Gastroesophageal sphincter (tissue), 4 donors: ENCODE measurements at regions not wholly inside any gene's neighbourhood (a gene's known extent, or its start where the extent isn't known, plus 50 kb on each side); places are given as distances from the start of the nearest gene placed in this dataset.

Experiments
- ATAC-seq: fragments of 150-250 bp; one replicate; pipeline ENCODE4 v1.9.1; 2016; ENCODE audit warnings: mild to moderate bottlenecking, moderate library complexity
- H3K27ac ChIP-seq, 4 donors: fragments of 200-600 bp; sonication (generic) in 3 of 4; 1 replicate in 3 of 4; 2 replicates in 1 of 4; pipeline ENCODE4 v1.5.1; 2016 to 2019
- H3K27me3 ChIP-seq: fragments of 200-600 bp; sonication (generic); one replicate; pipeline ENCODE4 v1.5.1; 2019
- H3K36me3 ChIP-seq, 2 donors: fragments of 200-600 bp; sonication (generic); one replicate each; pipeline ENCODE4 v1.5.1; 2019; ENCODE audit warnings: control low read depth in 1 of 2
- H3K4me1 ChIP-seq, 3 donors: fragments of 200-600 bp; sonication (generic); 1 replicate in 2 of 3; 2 replicates in 1 of 3; pipeline ENCODE4 v1.5.1; 2016 to 2019; ENCODE audit warnings: control low read depth in 2 of 3
- H3K4me3 ChIP-seq, 2 donors: fragments of 200-600 bp; sonication (generic); one replicate each; pipeline ENCODE4 v1.5.1; 2019; ENCODE audit warnings: mild to moderate bottlenecking in 1 of 2, moderate library complexity in 1 of 2
- H3K9me3 ChIP-seq, 3 donors: fragments of 200-600 bp; sonication (generic); one replicate each; pipeline ENCODE4 v1.5.1; 2017 to 2019; ENCODE audit warnings: control low read depth in 2 of 3
- CTCF ChIP-seq, 4 experiments: fragments of 200-600 bp in 2 of 4; fragments of 450-650 bp in 2 of 4; sonication (generic) in 1 of 4; IDR thresholded peaks; one replicate each; pipeline ENCODE4 v1.5.1; 2017 to 2019; ENCODE audit warnings: antibody characterized with exemption in 4 of 4, mild to moderate bottlenecking in 2 of 4, moderate library complexity in 2 of 4
- EP300 ChIP-seq: sonication (generic); formaldehyde crosslinking; IDR thresholded peaks from one replicate; pipeline ENCODE4 v1.6.1; 2017; ENCODE audit warnings: antibody characterized with exemption, mild to moderate bottlenecking
- POLR2A ChIP-seq, 2 donors: fragments of 450-650 bp; IDR thresholded peaks; one replicate each; pipeline ENCODE4 v1.6.1; 2017; ENCODE audit warnings: antibody characterized with exemption in 2 of 2, mild to moderate bottlenecking in 2 of 2, moderate library complexity in 1 of 2
- POLR2AphosphoS5 ChIP-seq: sonication (generic); formaldehyde crosslinking; IDR thresholded peaks from one replicate; pipeline ENCODE4 v1.6.1; 2017; ENCODE audit warnings: antibody characterized with exemption
- WGBS, 2 donors: methylation state at CpG; one replicate each; pipeline ENCODE4 v1.1.5; 2018; ENCODE audit warnings: low coverage in 1 of 2; 5-methylcytosine and 5-hydroxymethylcytosine counted together

- no peak for ATAC-seq
- Histone ChIP-seq H3K4me1 (peaks cover 0 to 6% (median 3%) of the 10 kb centered on the region in 3 donors), H3K27me3 (no peaks in the 10 kb centered on the region), H3K9me3 (peaks cover 0 to 12% (median 0%) of the 10 kb centered on the region in 3 donors), H3K36me3 (no peaks in the 10 kb centered on the region), H3K27ac (no peak overlapping the region), H3K4me3 (no peak overlapping the region)
- WGBS, 2 donors: 100% methylated on average over 1 of the region's 1 CpG
- no peak for TF ChIP-seq EP300
- no peak for TF ChIP-seq POLR2AphosphoS5
- no peak for TF ChIP-seq POLR2A (IDR thresholded peaks at IDR 0.05)
- TF ChIP-seq CTCF (IDR thresholded peaks at IDR 0.05): no peak
Measured at GRCh38 chr13:33459702-33460101, 174.1 kb upstream of the STARD13 start.

- TF ChIP-seq EP300: no peak
- TF ChIP-seq CTCF (IDR thresholded peaks at IDR 0.05): no peak
- no peak for TF ChIP-seq POLR2AphosphoS5
- TF ChIP-seq POLR2A (IDR thresholded peaks at IDR 0.05): no peak
- no peaks in the 10 kb centered on the region for H3K36me3 ChIP-seq
- no peak for ATAC-seq
- H3K9me3 ChIP-seq: peaks cover 0 to 6% (median 0%) of the 10 kb centered on the region in 3 donors
- H3K27ac ChIP-seq: no peak overlapping the region
- no peaks in the 10 kb centered on the region for H3K27me3 ChIP-seq
- WGBS, 2 donors: 81 to 82% methylated on average over 4 of the region's 4 CpGs
- H3K4me3 ChIP-seq: no peak overlapping the region
- H3K4me1 ChIP-seq: no peaks in the 10 kb centered on the region
Measured at GRCh38 chr13:33462109-33462508, 176.6 kb upstream of the STARD13 start.

GRCh38 chr13:33464345-33464744, 178.8 kb upstream of the STARD13 start:
- no peak for ATAC-seq
- 88% methylated on average over 1 of the region's 2 CpGs; no CpG with 5 or more reads in 1 of the 2 donors for WGBS, 2 donors
- TF ChIP-seq CTCF (IDR thresholded peaks at IDR 0.05) (no peak), EP300 (no peak), POLR2A (IDR thresholded peaks at IDR 0.05) (no peak), POLR2AphosphoS5 (no peak)

GRCh38 chr13:33466262-33466661, 180.7 kb upstream of the STARD13 start:
- TF ChIP-seq POLR2A (IDR thresholded peaks at IDR 0.05): no peak
- no peak for TF ChIP-seq CTCF (IDR thresholded peaks at IDR 0.05)
- no peak for TF ChIP-seq EP300
- no peak for TF ChIP-seq POLR2AphosphoS5
- Histone ChIP-seq H3K27me3 (no peaks in the 10 kb centered on the region), H3K27ac (no peak overlapping the region), H3K4me1 (no peaks in the 10 kb centered on the region), H3K9me3 (no peaks in the 10 kb centered on the region), H3K36me3 (no peaks in the 10 kb centered on the region), H3K4me3 (no peak overlapping the region)
- WGBS, 2 donors: 84 to 92% methylated on average over 2 of the region's 2 CpGs
- ATAC-seq: no peak

More at GRCh38 chr13:33464345-33464744, 178.8 kb upstream of the STARD13 start:
- Histone ChIP-seq H3K9me3 (peaks cover 0 to 4% (median 0%) of the 10 kb centered on the region in 3 donors), H3K27me3 (no peaks in the 10 kb centered on the region), H3K36me3 (no peaks in the 10 kb centered on the region), H3K4me3 (no peak overlapping the region), H3K4me1 (no peaks in the 10 kb centered on the region), H3K27ac (no peak overlapping the region)

GRCh38 chr13:33467556-33467955, 182.0 kb upstream of the STARD13 start:
- no peaks in the 10 kb centered on the region for H3K27me3 ChIP-seq
- ATAC-seq: no peak

More at GRCh38 chr13:33467556-33467955, 182.0 kb upstream of the STARD13 start:
- no peaks in the 10 kb centered on the region for H3K9me3 ChIP-seq
- TF ChIP-seq POLR2A (IDR thresholded peaks at IDR 0.05): no peak
- no peak for TF ChIP-seq CTCF (IDR thresholded peaks at IDR 0.05)
- no peak for TF ChIP-seq POLR2AphosphoS5
- TF ChIP-seq EP300: no peak
- H3K4me1 ChIP-seq: no peaks in the 10 kb centered on the region
- 77 to 100% methylated on average over 3 of the region's 3 CpGs for WGBS, 2 donors
- no peak overlapping the region for H3K27ac ChIP-seq
- H3K4me3 ChIP-seq: no peak overlapping the region
- H3K36me3 ChIP-seq: no peaks in the 10 kb centered on the region
